Stromal cell of bone marrow (primary cell): ENCODE measurements at regions not wholly inside any gene's neighbourhood (a gene's known extent, or its start where the extent isn't known, plus 50 kb on each side); places are given as distances from the start of the nearest gene placed in this dataset.
"Not testable (repeated sequence)": the region's sequence is repeated elsewhere in the genome, so short reads cannot be mapped to it uniquely, and the experiment has no call there.

Experiments used
- DNase-seq: peaks from one replicate; pipeline ENCODE4 v3.0.0-alpha.2; 2012; ENCODE audit warnings: low read depth

- DNase-seq, result no peak
Observed at GRCh38 chr6:21772884-21773575, 179.5 kb downstream of the SOX4 start.

GRCh38 chr6:21773576-21773968 lies 180.0 kb downstream of the SOX4 start:
- DNase-seq, result no peak

GRCh38 chr6:21777846-21778245 lies 184.3 kb downstream of the SOX4 start:
- DNase-seq, result no peak

DNA sequence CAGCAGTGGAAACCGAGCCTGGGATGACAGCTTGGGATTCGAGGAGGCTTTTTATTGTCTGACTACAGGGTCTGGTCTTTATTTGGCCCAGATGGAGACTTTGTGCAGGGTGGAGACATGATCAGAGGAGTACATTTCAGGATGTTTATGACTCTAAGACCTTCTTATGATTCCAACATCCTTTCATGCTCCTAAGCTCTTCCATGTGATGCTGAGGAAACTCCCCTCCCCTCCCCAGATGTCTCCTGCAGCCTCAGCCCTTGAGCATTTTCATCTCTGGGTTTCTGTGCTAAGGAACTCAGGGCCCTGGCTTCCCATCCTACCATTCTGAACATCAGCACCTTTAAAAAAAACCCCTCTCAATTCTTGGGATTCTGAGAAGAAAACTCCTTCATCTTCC lies 186.6 kb downstream of the SOX4 start:
- no peak for DNase-seq

DNA sequence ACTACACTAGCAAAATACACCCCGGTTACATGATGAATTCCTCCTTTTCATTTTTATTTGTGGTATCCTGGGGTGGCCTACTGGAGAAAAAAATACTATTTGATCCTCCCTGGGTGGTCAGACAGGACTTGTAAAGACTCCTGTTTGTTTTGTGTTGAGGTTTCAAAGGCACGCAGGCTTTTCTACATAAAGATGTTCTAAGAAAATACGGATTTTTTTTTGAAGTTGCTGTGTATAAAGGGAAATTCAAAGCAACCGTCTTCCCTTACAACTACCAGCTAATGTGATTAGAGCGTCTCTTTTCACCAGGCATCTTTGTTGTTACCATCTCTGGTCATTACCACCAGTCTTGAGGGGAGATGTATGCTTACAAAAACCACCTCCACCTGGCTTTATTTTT lies 187.1 kb downstream of the SOX4 start:
- DNase-seq, result no peak

DNA sequence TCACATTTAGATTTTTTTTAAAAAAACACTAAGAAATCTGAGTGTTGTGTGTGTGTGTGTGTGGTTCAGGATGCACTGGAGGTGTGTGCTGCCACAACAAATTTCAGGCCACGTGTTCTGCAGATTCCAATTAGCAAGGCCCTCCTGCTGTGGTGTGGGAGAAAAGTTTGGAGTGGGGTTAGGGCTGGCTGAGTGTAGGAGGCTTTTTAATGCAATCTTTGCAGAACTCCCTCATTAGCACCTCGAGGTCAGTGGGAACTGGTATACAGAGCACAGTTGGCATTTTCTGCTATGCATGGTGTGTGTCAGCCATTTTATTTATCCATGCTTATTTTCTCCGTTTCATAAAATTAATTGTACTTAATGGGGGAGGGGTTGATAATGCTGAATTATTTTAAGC lies 187.6 kb downstream of the SOX4 start:
- DNase-seq, result no peak

- no peak for DNase-seq
Observed at GRCh38 chr6:21785164-21785563, 191.6 kb downstream of the SOX4 start.

- no peak for DNase-seq
Observed at GRCh38 chr6:21791056-21791455, 197.5 kb downstream of the SOX4 start.

DNA sequence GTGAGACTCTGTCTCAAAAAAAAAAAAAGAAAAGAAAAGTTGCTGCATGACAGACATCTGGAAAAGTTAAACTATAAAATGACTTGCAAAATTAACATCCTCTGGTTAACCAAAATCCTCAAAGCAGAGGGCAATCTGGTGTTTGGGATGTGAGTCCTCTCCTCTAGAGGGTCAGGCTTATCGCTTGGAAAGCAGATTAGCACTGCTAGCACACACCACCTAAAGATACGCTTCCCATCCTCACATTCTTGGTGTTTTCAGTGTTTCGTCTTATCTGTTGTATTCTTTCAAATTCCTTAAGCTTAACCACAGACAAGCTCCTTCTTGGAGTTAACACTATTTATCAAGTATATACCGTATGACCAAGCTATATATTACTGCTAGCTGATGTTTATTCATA lies 198.0 kb downstream of the SOX4 start:
- no peak for DNase-seq

DNA sequence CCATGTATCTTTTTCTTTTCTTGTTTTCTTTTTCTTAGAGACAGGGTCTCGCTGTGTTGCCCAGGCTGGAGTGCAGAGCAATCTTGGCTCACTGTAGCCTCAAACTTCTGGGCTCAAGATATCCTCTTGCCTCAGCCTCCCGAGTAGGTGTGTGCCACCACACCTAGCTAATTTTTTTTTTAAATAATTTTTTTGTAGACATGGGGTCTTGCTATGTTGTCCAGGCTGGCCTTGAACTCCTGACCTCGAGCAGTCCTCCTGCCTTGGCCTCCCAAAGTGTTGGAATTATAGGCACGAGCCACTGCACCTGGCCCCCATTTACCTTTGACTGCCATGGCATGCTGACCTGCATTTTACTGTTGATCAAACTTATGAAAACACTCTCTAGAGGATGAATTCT lies 198.6 kb downstream of the SOX4 start:
- no peak for DNase-seq

DNA sequence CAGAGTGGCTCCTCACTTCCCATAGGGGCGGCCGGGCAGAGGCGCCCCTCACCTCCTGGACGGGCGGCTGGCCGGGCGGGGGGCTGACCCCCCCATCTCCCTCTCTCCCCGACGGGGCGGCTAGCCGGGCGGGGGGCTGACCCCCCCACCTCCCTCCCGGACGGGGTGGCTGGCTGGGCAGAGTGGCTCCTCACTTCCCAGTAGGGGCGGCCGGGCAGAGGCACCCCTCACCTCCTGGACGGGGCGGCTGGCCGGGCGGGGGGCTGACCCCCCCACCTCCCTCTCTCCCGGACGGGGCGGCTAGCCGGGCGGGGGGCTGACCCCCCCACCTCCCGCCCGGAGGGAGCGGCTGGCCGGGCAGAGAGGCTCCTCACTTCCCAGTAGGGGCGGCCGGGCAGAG lies 203.4 kb downstream of the SOX4 start:
- not testable (repeated sequence) for DNase-seq

- DNase-seq, result no peak
Observed at GRCh38 chr6:21798468-21798867, 204.9 kb downstream of the SOX4 start.

GRCh38 chr6:21800330-21800729 lies 206.8 kb downstream of the SOX4 start:
- DNase-seq, result no peak

DNA sequence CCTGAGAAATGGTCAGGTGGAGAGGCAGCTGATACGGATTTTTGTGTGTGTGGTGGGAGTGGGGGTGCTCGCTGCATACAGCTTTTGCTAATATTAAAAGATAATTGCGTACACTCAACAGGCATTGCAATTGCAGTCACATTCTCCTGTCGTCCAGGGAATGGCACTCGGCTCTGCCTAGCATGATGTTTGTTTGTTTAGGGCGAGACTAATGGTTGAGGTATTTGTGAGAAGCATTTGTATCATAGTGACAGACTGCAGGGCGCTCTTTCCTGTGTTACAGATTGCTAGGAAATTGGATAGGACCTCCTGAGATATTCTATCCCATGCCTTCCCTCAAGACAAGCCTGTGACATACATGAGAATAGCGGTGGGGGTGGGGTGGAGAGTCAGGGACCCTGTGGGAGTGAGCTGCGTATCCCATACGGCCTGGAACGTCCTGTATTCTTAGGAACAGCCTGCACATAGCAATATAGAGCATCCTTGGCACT lies 207.4 kb downstream of the SOX4 start:
- DNase-seq, result no peak

DNA sequence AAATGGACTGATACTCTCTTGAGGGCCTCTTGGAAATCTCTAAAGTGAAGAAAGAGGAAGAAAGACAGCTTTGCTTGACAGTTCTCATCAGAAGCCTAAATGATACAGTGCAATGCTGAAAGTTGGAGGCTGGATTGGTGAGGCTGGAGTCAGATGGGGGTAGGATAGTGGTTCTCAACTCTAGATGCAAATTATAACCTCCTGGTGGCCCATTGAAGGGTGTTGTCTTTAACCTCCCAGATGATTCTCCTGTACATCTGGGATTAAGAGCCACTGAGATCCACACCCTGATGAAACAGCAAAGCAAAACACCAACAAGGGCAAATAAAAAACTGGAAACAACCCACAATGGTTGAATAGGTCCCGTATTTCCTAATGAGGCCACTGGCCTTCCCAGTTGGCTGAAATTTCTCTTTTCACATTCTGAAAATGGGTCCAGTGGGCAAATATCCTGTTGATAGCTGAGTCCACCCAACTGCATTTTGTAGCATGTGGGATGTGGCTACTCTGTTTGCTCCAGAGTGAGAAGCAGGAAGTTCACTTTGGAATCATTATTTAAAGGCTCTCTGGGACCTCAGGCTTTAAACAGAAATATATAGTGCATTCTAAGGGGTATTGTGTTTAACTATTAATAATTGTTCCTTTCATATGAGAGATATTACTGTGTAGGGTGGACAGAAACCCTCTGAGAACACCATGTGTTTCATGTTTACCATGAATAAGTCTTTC lies 208.1 kb downstream of the SOX4 start:
- DNase-seq, result no peak

GRCh38 chr6:21802175-21802822 lies 208.7 kb downstream of the SOX4 start:
- DNase-seq, result no peak

- no peak for DNase-seq
Observed at GRCh38 chr6:21804941-21805610, 211.5 kb downstream of the SOX4 start.

GRCh38 chr6:21807299-21808044 lies 213.9 kb downstream of the SOX4 start:
- DNase-seq, result no peak

- peak; percentile 60 for DNase-seq
Observed at GRCh38 chr6:21808045-21808470, 214.5 kb downstream of the SOX4 start.

- peak; percentile 25 for DNase-seq
Observed at GRCh38 chr6:21808551-21809242, 215.1 kb downstream of the SOX4 start.

GRCh38 chr6:21811484-21811883 lies 217.9 kb downstream of the SOX4 start:
- no peak for DNase-seq
